ENCODE measurements at regions not wholly inside any gene's neighbourhood (a gene's known extent, or its start where the extent isn't known, plus 50 kb on each side); places are given as distances from the start of the nearest gene placed in this dataset.

- H3K27me3 Mint-ChIP-seq (ENCODE audit: low read depth in 3 of 3): no peaks in the 10 kb centered on the region
- H3K4me3 ChIP-seq (replicated peaks in 1 of 3; ENCODE audit: low read depth in 2 of 3, low read length in 3 of 3): no peak overlapping the region
- no peaks in the 10 kb centered on the region for H4K20me1 ChIP-seq (ENCODE audit: insufficient read depth, low read length)
- H3K79me2 ChIP-seq (ENCODE audit: insufficient read depth, low read length): no peaks in the 10 kb centered on the region
- TF ChIP-seq, protein P1, sequence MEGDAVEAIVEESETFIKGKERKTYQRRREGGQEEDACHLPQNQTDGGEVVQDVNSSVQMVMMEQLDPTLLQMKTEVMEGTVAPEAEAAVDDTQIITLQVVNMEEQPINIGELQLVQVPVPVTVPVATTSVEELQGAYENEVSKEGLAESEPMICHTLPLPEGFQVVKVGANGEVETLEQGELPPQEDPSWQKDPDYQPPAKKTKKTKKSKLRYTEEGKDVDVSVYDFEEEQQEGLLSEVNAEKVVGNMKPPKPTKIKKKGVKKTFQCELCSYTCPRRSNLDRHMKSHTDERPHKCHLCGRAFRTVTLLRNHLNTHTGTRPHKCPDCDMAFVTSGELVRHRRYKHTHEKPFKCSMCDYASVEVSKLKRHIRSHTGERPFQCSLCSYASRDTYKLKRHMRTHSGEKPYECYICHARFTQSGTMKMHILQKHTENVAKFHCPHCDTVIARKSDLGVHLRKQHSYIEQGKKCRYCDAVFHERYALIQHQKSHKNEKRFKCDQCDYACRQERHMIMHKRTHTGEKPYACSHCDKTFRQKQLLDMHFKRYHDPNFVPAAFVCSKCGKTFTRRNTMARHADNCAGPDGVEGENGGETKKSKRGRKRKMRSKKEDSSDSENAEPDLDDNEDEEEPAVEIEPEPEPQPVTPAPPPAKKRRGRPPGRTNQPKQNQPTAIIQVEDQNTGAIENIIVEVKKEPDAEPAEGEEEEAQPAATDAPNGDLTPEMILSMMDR (IDR thresholded peaks at IDR 0.05): no peak
- intact Hi-C loops (cut with micrococcal nuclease): no loop called here
- no CpG with 5 or more reads among the region's 5 CpGs for WGBS (ENCODE audit: insufficient coverage)
- peaks cover 1 to 8% (median 5%) of the 10 kb centered on the region in 7 donors for H3K9me3 Mint-ChIP-seq
- no peak overlapping the region for H3K4me3 Mint-ChIP-seq
- no peaks in the 10 kb centered on the region for H3K36me3 ChIP-seq (replicated peaks in 1 of 2; ENCODE audit: control insufficient read depth in 1 of 2, insufficient read depth in 2 of 2, low read length in 2 of 2)
- no peaks in the 10 kb centered on the region for H3K27me3 ChIP-seq (ENCODE audit: control insufficient read depth in 2 of 2, insufficient read depth in 2 of 2, low read length in 2 of 2)
- no peak overlapping the region for H2AFZ ChIP-seq (ENCODE audit: insufficient read depth, low read depth, low read length, poor library complexity, severe bottlenecking)
- no peaks in the 10 kb centered on the region for H3K4me1 ChIP-seq (ENCODE audit: control insufficient read depth in 1 of 2, insufficient read depth in 2 of 2, low read length in 2 of 2)
- H3K27ac ChIP-seq (ENCODE audit: low read depth in 1 of 2, low read length in 2 of 2): no peak overlapping the region
- no peak overlapping the region for H3K4me2 ChIP-seq (replicated peaks; ENCODE audit: extremely low read depth, low read length, poor library complexity, severe bottlenecking)
- H3K9me3 ChIP-seq (replicated peaks in 1 of 2; ENCODE audit: control insufficient read depth in 1 of 2, insufficient read depth in 1 of 2, low read length in 2 of 2): peaks cover 11 to 13% of the 10 kb centered on the region in 2 donors
- H3K9ac ChIP-seq (ENCODE audit: insufficient read depth, low read length, poor library complexity, severe bottlenecking): no peak overlapping the region
- DNase-seq: no peak
- no peak overlapping the region for H3K27ac Mint-ChIP-seq
- no peaks in the 10 kb centered on the region for H3K36me3 Mint-ChIP-seq
- H3K4me1 Mint-ChIP-seq: no peaks in the 10 kb centered on the region
These were observed 2275.5 kb downstream of the MAT2B start for GRCh38 chr5:165780901-165781300.

- Histone ChIP-seq H3K9me3 (replicated peaks in 1 of 2; ENCODE audit: control insufficient read depth in 1 of 2, insufficient read depth in 1 of 2, low read length in 2 of 2) (peaks cover 11 to 13% of the 10 kb centered on the region in 2 donors), H3K9ac (ENCODE audit: insufficient read depth, low read length, poor library complexity, severe bottlenecking) (no peak overlapping the region), H3K4me2 (replicated peaks; ENCODE audit: extremely low read depth, low read length, poor library complexity, severe bottlenecking) (no peak overlapping the region), H3K79me2 (ENCODE audit: insufficient read depth, low read length) (no peaks in the 10 kb centered on the region), H3K27me3 (ENCODE audit: control insufficient read depth in 2 of 2, insufficient read depth in 2 of 2, low read length in 2 of 2) (no peaks in the 10 kb centered on the region), H3K4me1 (ENCODE audit: control insufficient read depth in 1 of 2, insufficient read depth in 2 of 2, low read length in 2 of 2) (no peaks in the 10 kb centered on the region), H3K36me3 (replicated peaks in 1 of 2; ENCODE audit: control insufficient read depth in 1 of 2, insufficient read depth in 2 of 2, low read length in 2 of 2) (no peaks in the 10 kb centered on the region), H3K27ac (ENCODE audit: low read depth in 1 of 2, low read length in 2 of 2) (no peak overlapping the region), H2AFZ (ENCODE audit: insufficient read depth, low read depth, low read length, poor library complexity, severe bottlenecking) (no peak overlapping the region), H4K20me1 (ENCODE audit: insufficient read depth, low read length) (no peaks in the 10 kb centered on the region), H3K4me3 (replicated peaks in 1 of 3; ENCODE audit: low read depth in 2 of 3, low read length in 3 of 3) (no peak overlapping the region)
- intact Hi-C loops (cut with micrococcal nuclease): no loop called here
- H3K36me3 Mint-ChIP-seq: no peaks in the 10 kb centered on the region
- TF ChIP-seq, protein P1 (IDR thresholded peaks at IDR 0.05): no peak
- H3K27me3 Mint-ChIP-seq (ENCODE audit: low read depth in 3 of 3): no peaks in the 10 kb centered on the region
- no peak for DNase-seq
- H3K9me3 Mint-ChIP-seq: peaks cover 0 to 6% (median 4%) of the 10 kb centered on the region in 7 donors
- no peak overlapping the region for H3K27ac Mint-ChIP-seq
- WGBS (ENCODE audit: insufficient coverage): 80% methylated on average over 2 of the region's 4 CpGs
- no peak overlapping the region for H3K4me3 Mint-ChIP-seq
- H3K4me1 Mint-ChIP-seq: no peaks in the 10 kb centered on the region
These were observed 2276.3 kb downstream of the MAT2B start for GRCh38 chr5:165781738-165782137.

Measured in CD14-positive monocyte (primary cell).